Stimulated activated naive CD8-positive, alpha-beta T cell treated with anti-CD3 and anti-CD28 coated beads, Interleukin-15, Interleukin-2, amounts not matched to agents 100 U/mL and 50 U/mL, for 24 hours (primary cell): ENCODE measurements at regions not wholly inside any gene's neighbourhood (a gene's known extent, or its start where the extent isn't known, plus 50 kb on each side); places are given as distances from the start of the nearest gene placed in this dataset.

ENCODE experiments used
- ATAC-seq: fragments of 150-1000 bp; cut with Tn5 transposase; one replicate; pipeline ENCODE4 v1.10.0; 2021
- DNase-seq: peaks from one replicate; pipeline ENCODE4 v3.0.0; 2021

DNA sequence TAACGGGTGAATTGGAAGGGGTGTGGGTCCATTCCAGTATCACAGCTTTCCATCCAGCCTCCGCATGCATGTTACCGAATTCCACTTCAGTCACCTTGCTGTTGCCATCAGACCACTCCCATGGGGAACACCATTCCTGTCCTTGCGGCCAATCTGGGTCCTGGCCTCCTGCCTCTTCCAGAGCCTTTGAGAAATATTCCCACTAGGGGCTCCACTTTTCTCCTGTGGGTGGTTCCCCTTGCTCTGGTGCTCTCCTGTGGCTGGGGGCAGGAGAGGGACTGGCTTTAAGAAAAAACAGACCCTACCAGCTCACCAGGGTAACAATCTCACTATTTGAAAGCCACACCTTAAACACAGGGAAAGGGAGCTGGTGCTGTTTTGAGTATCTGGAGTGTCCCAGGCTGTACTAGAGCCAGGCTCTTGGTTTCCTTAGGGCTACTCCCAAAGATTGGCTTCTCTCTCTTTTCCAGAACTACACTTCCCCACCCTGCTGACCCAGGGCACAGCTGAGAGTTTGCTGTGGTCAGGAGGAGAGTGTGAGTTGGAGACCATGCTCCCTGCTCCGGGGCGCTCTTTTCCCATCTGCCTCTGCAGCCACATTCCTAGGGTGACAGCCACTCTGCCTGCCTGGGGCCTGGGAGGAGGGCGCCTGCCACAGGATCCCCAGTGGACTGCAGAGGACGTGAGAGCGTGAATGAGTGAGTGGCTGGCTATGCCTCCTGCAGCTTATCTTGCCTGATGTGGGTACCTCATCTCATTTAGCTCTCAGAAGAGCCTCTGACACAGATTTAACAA lies 460.8 kb upstream of the HS6ST1 start:
- DNase-seq (no peak), ATAC-seq (no peak)

DNA sequence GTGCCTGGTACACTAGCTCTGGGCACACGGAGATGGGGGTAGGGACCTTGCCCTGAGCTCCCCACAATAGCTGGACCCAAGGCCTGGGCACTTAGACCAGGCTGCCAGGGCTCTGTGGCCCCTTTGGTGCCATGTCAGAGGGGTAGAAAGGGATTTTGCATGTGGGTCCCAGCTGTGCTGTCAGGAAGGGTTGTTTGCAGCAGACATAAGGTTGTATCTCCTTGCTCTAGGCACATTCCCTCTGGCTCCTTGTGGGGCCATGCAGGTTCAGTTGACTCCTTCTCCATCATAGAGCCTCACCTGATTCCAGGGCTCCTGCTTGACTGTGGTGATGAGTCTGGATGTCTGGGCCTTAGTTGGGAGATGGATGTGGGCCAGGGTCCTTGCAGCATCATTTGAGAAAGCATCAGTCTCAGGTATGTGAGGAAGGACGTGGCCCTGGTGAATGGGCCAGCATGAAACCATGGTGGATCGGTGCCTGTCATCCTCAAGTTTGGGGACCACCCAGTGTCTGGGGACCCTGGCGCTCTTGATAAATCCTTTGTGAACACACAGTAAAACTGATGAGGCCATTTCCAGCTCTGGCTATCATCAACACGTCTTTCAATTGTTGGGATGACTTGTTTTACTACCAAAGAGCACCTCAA lies 461.9 kb upstream of the HS6ST1 start:
- DNase-seq, result no peak

DNA sequence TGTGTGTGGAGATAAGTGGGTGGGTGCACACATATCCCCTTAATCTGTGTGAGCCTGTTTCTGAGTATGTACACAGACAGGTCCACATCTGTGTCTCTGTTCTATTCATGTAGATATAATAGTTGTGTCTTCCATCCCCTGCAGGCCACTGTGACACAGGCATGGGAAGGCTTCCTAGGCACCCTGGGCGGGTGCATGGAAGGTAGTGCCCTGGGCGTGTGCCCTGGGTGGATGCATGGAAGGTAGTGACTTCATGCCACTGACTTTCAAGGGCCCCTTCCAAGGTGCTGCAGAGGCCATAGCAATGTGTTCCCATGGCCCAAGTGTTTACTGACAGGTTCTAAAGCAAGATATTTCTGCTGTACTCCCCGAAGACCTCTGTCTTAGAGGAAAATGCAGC lies 462.5 kb upstream of the HS6ST1 start:
- ATAC-seq (no peak), DNase-seq (no peak)

More for the DNA sequence above, 461.9 kb upstream of the HS6ST1 start:
- no peak for ATAC-seq

- ATAC-seq (no peak), DNase-seq (no peak)
Observed at GRCh38 chr2:128781585-128782385, 463.1 kb upstream of the HS6ST1 start.

DNA sequence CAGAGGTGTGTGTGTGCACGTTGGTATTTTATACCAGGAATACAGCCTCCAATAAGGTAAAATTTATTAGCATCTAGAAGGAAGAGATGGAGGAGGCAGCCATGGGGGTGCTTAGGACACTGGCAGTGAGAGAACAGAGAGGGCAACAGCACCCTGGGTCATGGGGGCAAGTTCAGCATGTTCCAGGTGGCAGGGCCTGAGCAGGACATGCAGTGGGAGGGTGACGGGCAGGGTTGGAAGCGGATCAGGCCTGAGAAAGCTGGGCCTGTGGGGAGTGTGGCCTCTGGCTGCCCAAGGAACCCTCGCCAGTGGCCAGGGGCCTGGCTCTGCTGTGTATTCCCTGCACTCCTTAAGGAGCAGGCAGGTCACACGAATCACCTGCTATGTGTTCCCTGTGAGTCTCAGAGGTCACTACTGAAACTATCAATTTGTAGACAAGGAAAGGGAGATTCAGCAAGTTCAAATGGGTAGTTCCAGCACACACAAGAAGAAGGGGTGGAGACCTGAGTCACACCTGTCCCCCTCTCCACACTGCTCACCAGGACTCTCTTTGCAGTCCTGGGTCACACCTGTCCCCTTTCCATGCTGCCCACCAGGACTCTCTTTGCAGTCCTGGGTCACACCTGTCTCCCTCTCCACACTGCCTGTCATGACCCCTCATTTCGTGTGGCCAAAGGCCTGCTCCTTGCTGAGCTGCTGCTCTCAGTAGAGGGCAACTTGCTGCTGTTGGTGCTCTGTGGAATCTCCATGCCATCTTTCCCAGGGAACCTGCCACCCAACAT lies 463.9 kb upstream of the HS6ST1 start:
- ATAC-seq (no peak), DNase-seq (no peak)

DNA sequence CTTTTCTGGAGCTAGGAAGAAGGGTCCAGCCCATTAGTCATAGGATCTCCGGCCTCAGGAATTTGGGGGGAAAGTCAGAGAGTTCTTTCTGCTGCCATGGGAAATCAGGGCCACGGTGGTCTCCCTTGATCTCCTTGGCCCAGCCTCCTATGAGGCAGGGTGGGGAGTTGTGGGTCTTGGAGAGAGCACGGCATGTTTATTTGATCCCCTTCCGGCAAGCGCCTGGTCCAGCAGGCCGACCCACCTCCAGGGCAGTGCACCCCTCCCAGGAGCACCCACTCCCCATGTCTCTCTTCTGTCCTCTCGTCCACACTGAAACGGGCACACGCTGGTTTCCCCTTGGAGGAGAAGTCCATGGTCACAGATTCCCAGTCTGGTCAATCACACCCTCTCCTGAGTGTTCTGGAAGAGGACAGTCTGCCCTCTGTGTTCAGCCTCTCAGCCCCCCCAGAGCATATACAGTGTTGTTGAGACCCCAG lies 464.6 kb upstream of the HS6ST1 start:
- ATAC-seq (no peak), DNase-seq (no peak)

DNA sequence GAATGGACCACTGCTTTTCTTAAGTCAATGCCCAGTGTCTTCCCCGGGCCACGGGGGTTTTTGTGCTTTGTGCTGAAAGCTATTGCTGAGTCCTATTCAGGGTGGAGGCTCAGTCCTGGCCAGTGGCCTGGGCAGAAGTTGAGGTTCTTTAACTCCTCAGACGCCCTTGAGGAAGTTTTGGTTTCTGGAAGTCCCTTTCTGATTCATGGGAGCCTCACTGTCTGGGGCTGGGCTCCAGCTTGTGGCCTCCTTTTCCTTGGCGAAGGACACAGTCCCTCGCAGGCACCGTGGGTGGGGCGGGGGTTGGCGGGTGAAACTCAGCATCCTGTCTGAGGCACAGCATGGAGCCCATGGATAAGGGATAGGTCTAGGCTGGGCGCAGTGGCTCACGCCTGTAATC lies 465.2 kb upstream of the HS6ST1 start:
- no peak for ATAC-seq
- no peak for DNase-seq

GRCh38 chr2:128784626-128785306 lies 466.1 kb upstream of the HS6ST1 start:
- DNase-seq, result no peak

GRCh38 chr2:128786316-128786715 lies 467.6 kb upstream of the HS6ST1 start:
- ATAC-seq, result no peak

More at GRCh38 chr2:128784626-128785306, 466.1 kb upstream of the HS6ST1 start:
- ATAC-seq, result no peak

DNA sequence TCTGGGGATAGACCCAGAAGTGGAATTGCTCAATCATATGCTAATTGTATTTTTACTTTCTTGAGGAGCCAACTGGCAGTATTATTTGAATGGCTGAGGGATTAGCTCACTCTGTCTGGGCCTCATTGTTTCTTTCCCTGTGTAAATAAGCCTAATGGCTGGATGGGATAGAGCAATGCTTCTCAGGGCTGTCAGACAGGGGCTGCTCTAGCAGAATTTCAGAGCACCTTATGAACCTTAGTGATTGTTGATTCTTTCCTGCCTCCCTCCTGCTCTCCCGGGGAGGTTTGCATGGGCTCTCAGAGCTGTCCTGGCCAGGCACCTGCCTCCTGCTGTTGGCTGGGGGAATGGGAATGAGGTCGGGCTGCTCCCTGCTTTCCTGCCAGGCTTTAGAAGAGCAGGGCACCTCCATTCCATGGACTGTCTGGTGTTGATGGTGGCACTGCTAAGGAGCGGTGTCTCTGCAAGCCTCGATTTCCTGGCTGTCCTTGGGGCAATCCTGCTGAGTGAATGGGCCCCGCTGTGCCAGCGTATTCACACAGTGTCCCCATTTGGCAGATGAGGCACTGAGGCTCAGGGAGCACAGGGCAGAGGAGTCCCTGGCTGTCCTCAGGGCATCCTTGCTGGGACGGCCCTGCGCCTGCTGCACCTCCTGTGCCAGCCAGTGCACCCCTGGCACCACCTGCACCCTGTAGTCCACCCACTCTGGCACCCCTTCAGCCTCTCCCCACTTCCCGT lies 468.2 kb upstream of the HS6ST1 start:
- no peak for DNase-seq

More at GRCh38 chr2:128786316-128786715, 467.6 kb upstream of the HS6ST1 start:
- DNase-seq, result no peak

GRCh38 chr2:128787616-128788015 lies 468.9 kb upstream of the HS6ST1 start:
- DNase-seq (no peak), ATAC-seq (no peak)

More for the DNA sequence above, 468.2 kb upstream of the HS6ST1 start:
- no peak for ATAC-seq

DNA sequence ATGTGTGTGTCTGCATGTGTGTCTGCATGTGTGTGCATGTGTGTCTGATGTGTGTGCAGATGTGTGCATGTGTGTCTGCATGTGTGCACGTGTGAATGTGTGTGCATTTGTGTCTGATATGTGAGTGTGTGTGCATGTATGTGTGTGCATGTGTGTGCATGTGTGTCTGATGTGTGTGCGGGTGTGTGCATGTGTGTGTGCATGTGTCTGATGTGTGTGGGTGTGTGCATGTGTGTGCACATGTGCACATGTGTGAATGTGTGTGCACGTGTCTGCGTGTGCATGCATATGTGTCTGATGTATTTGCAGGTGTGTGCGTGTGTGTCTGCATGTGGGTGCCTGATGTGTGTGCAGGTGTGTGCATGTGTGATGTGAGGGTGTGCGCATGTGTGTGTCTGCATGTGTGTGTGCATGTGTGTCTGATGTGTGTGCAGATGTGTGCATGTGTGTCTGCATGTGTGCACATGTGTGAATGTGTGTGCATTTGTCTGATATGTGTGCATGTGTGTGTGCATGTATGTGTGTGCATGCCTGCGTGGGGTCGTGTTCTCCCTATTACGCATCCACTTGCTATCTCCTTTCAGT lies 470.1 kb upstream of the HS6ST1 start:
- ATAC-seq (no peak), DNase-seq (no peak)

DNA sequence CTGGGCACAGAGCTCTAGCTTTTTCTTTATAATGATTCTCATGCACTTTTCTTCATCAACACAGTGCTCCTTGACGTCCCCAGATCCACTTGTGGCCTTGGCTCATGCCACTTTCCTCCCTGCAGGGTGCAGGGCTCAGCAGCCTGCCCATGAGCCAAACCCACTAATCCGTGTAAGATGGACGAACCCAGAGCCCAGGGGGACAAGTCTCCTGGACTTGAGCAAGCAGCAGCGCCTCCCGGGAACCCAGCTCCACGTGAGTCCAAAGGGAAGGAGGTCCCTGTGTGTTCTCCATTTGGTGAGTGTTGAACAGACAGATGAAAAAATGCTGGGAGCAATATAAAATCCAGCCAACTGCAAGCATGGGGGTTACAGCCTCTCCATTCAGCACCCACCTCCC lies 470.6 kb upstream of the HS6ST1 start:
- ATAC-seq (no peak), DNase-seq (no peak)

- ATAC-seq, result no peak
- DNase-seq, result no peak
Observed at GRCh38 chr2:128789776-128790455, 471.2 kb upstream of the HS6ST1 start.

GRCh38 chr2:128790541-128791001 lies 471.9 kb upstream of the HS6ST1 start:
- ATAC-seq (no peak), DNase-seq (no peak)

GRCh38 chr2:128791120-128791984 lies 472.7 kb upstream of the HS6ST1 start:
- DNase-seq (no peak), ATAC-seq (no peak)

DNA sequence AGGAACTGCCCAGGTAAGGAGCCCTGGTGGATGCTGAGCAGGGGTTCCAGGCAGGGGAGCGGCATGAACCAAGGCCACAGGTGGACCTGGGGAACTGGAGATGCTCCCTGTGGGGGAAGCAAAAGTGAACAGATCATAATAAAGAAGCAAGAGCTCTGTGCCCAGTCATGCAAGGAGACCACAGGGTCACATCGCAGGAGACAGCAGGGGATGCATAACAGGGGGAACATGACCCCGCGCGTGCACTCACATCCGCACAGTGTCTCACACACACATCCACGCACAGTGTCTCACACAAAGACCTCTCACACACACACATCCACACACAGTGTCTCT lies 473.3 kb upstream of the HS6ST1 start:
- ATAC-seq (no peak), DNase-seq (no peak)

GRCh38 chr2:128792476-128793054 lies 473.9 kb upstream of the HS6ST1 start:
- no peak for ATAC-seq

More at GRCh38 chr2:128792476-128793054, 473.9 kb upstream of the HS6ST1 start:
- no peak for DNase-seq
